ENCODE measurements at regions not wholly inside any gene's neighbourhood (a gene's known extent, or its start where the extent isn't known, plus 50 kb on each side); places are given as distances from the start of the nearest gene placed in this dataset.

- DNase-seq (ENCODE audit: low read depth), result no peak
These were observed 57.5 kb upstream of the ARL15 start for GRCh38 chr5:54367844-54368243.

DNA sequence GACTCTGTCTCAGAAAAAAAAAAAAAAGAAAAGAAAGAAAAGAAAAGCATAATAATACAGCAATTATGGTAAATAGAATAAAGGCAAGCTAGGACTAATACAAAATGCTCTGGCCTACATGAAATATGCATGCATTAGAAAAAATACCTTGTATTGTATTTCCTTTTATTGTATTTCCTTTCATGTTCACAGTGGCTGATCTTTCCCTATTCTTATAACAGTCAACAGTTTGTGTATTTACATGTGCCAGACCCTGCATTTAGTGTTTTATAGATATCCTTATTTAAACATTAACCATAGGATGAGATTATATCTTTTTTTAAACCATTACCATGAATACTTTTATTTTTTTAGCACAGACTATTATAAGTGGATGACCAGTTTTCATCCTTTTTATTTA is 56.3 kb upstream of the ARL15 start:
- DNase-seq (ENCODE audit: low read depth), result no peak

- DNase-seq (ENCODE audit: low read depth), result peak; percentile 49
These were observed 53.3 kb upstream of the ARL15 start for GRCh38 chr5:54363669-54364068.

- peak; percentile 17 for DNase-seq (ENCODE audit: low read depth)
These were observed 52.7 kb upstream of the ARL15 start for GRCh38 chr5:54362992-54363625.

GRCh38 chr5:54362434-54362833 is 52.1 kb upstream of the ARL15 start:
- no peak for DNase-seq (ENCODE audit: low read depth)

GRCh38 chr5:54361691-54362411 is 51.5 kb upstream of the ARL15 start:
- DNase-seq (ENCODE audit: low read depth), result no peak

DNA sequence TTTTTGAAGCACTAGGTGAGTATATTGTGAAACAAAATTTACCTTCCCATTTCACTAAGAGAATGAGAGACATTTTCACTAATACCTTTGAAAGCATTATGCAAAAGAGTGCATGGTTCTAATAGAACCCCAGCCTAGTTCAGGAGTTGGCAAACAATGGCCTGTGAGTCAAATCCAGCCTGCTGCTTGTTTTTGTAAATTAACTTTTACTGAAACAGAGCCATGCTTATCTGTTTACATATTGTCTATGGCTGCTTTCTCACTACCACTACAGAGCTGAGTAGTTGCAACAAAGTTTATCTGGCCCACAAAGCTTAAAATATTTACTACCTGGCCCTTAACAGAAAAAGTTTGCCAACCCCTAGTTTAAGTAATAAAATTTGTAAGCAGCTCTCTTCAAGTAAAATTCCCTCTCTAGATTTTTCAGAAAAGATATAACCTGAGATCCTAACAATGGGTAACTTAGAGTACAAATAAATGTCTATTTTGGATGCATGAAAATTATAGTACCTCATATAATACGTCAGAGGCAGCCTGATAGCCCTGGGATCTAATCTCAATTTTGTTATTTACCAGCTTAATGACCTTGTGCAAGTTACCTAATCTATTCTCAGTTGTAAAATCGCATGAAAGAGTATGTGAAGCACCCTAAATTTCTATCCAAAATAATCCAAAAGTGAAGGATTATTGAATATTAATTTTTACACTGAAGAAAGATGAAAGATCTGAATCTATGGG is 50.7 kb upstream of the ARL15 start:
- DNase-seq (ENCODE audit: low read depth), result no peak

All from LHCN-M2 (cell line).